Stimulated activated naive CD8-positive, alpha-beta T cell treated with anti-CD3 and anti-CD28 coated beads, Interleukin-15, amount 100 ng/mL, for 72 hours (primary cell): ENCODE measurements at regions not wholly inside any gene's neighbourhood (a gene's known extent, or its start where the extent isn't known, plus 50 kb on each side); places are given as distances from the start of the nearest gene placed in this dataset.
A peak's percentile ranks its signal among the peaks of the same experiment; 100 is the strongest.

ENCODE experiments used
- ATAC-seq: fragments of 150-1000 bp; cut with Tn5 transposase; 2 replicates; pipeline ENCODE4 v1.10.0; 2021; ENCODE audit warnings: mild to moderate bottlenecking, moderate library complexity
- DNase-seq, 2 donors: peaks; one replicate each; pipeline ENCODE4 v3.0.0; 2021 to 2022
- H3K27ac Mint-ChIP-seq, 2 donors: one replicate each; pipeline ENCODE4 v1.8.0; 2022; ENCODE audit warnings: mild to moderate bottlenecking in 2 of 2, mixed read lengths in 2 of 2, moderate library complexity in 2 of 2
- H3K27me3 Mint-ChIP-seq: one replicate; pipeline ENCODE4 v1.8.0; 2022; ENCODE audit warnings: mixed read lengths
- H3K4me1 Mint-ChIP-seq: one replicate; pipeline ENCODE4 v1.8.0; 2022; ENCODE audit warnings: mild to moderate bottlenecking, mixed read lengths
- H3K4me3 Mint-ChIP-seq, 2 donors: one replicate each; pipeline ENCODE4 v1.8.0; 2022; ENCODE audit warnings: mild to moderate bottlenecking in 2 of 2, mixed read lengths in 2 of 2, moderate library complexity in 1 of 2
- H3K9me3 Mint-ChIP-seq, 2 donors: one replicate each; pipeline ENCODE4 v1.8.0; 2022; ENCODE audit warnings: mixed read lengths in 2 of 2

- H3K4me3 Mint-ChIP-seq: no peak overlapping the region
- no peaks in the 10 kb centered on the region for H3K4me1 Mint-ChIP-seq
- no peak overlapping the region for H3K27ac Mint-ChIP-seq
- no peaks in the 10 kb centered on the region for H3K27me3 Mint-ChIP-seq
- no peak for ATAC-seq
- no peak for DNase-seq
- H3K9me3 Mint-ChIP-seq: no peaks in the 10 kb centered on the region
Measured at GRCh38 chr10:64090865-64091264, 569.7 kb downstream of the REEP3 start.

- Mint-ChIP-seq H3K4me3 (no peak overlapping the region), H3K27ac (no peak overlapping the region), H3K27me3 (no peaks in the 10 kb centered on the region), H3K9me3 (no peaks in the 10 kb centered on the region), H3K4me1 (no peaks in the 10 kb centered on the region)
- ATAC-seq (no peak), DNase-seq (no peak)
Measured at GRCh38 chr10:64091897-64092296, 570.7 kb downstream of the REEP3 start.

GRCh38 chr10:64093304-64093703 is 572.1 kb downstream of the REEP3 start:
- H3K4me1 Mint-ChIP-seq: no peaks in the 10 kb centered on the region
- ATAC-seq: no peak
- no peak overlapping the region for H3K27ac Mint-ChIP-seq
- no peak for DNase-seq
- no peaks in the 10 kb centered on the region for H3K27me3 Mint-ChIP-seq
- H3K9me3 Mint-ChIP-seq: no peaks in the 10 kb centered on the region
- no peak overlapping the region for H3K4me3 Mint-ChIP-seq

GRCh38 chr10:64093946-64094535 is 572.8 kb downstream of the REEP3 start:
- DNase-seq: no peak
- H3K27ac Mint-ChIP-seq: no peak overlapping the region
- ATAC-seq: no peak
- no peak overlapping the region for H3K4me3 Mint-ChIP-seq
- H3K27me3 Mint-ChIP-seq: no peaks in the 10 kb centered on the region
- no peaks in the 10 kb centered on the region for H3K9me3 Mint-ChIP-seq
- H3K4me1 Mint-ChIP-seq: no peaks in the 10 kb centered on the region

DNA sequence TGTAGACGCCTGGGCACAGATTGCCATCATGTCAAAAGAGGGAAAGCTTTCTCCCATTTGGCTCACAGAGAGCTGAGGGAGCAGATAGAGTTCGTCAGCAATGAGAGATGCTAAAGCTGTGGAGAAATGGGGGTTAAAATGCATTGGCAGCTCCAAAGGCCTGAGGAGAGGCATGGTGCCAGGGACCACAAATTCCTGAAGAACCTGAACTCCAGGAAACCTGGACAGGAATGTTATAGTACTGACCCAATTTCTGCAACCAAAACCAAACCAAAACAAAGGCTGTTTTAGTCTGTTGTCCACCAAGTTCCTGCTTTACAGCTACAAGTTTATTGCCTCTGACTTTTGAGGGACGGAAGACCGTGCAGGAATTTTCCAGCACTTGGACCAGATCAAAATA is 575.7 kb downstream of the REEP3 start:
- DNase-seq (no peak), ATAC-seq (no peak)
- no peaks in the 10 kb centered on the region for H3K9me3 Mint-ChIP-seq
- no peaks in the 10 kb centered on the region for H3K27me3 Mint-ChIP-seq
- no peak overlapping the region for H3K27ac Mint-ChIP-seq
- H3K4me3 Mint-ChIP-seq: no peak overlapping the region
- no peaks in the 10 kb centered on the region for H3K4me1 Mint-ChIP-seq

DNA sequence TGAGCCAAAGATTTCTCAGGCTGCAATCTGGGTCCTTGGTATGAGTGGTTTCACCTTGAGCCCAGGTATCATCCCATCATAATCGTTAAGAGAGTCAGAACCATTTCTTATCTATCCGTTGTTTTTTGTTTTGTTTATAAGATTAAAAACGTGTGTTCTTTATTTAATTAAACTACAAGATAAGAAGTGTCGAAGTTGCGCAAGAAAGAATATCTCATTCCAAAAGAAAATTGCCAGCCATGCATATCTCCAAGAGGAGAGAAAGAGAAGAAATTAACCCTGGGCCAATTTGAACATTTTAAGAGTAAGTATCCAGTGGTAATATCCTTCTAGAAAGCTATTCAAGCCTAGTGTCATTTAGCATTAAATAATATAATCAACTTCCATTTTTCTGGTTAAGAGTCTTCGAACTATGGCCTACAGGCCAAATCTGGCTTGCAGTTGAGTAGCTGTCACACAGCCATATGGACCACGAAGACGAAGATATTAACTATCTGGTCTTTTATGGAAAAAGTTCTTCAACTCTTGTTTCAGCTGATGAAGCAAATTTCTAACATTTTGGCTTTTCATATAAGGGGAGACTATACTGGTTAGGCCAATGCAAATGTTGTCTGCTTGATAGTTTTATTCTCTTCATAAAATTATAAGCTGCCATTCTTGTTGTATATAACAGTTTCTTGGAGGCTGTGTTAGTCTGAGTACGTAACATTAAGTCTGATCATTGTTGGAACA is 576.4 kb downstream of the REEP3 start:
- DNase-seq (no peak), ATAC-seq (no peak)
- Mint-ChIP-seq H3K4me1 (no peaks in the 10 kb centered on the region), H3K9me3 (no peaks in the 10 kb centered on the region), H3K4me3 (no peak overlapping the region), H3K27me3 (no peaks in the 10 kb centered on the region), H3K27ac (no peak overlapping the region)

- Mint-ChIP-seq H3K4me3 (no peak overlapping the region), H3K27ac (no peak overlapping the region)
- ATAC-seq: no peak
Measured at GRCh38 chr10:64098994-64099393, 577.8 kb downstream of the REEP3 start.

DNA sequence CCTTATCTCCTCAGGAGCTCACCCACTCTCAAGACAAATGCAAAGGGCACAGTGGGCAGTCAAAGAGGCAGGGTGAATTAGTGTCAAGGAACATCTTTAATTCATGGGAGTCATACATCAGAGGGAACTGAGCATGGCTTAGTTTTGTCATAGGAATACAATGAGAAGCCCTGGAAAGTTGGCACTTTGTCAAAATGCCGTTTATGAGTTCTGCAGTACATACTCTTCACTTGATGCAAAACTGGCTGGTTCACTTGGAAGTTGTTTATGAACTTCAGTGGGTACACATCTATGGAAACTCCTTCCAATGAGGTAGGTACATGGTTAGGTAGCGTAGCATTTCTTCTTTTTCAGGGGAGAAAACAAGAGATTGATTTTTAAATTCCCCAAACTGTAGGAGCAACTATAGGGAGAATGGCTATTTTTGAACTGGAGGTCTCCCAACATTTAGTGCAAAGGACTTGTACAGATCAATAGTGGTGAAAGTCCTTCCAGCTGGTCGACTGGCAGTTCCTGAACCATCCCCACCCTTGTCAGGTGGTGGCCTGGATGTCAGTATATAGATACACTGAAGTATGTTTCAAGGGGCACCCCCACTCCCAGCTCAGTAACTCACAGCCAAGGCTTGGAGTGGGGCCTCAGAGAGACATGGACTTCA is 580.5 kb downstream of the REEP3 start:
- no peaks in the 10 kb centered on the region for H3K9me3 Mint-ChIP-seq
- ATAC-seq (peak; percentile 40), DNase-seq (no peak)
- no peak overlapping the region for H3K27ac Mint-ChIP-seq
- no peaks in the 10 kb centered on the region for H3K4me1 Mint-ChIP-seq
- H3K4me3 Mint-ChIP-seq: no peak overlapping the region
- H3K27me3 Mint-ChIP-seq: no peaks in the 10 kb centered on the region

More at GRCh38 chr10:64098994-64099393, 577.8 kb downstream of the REEP3 start:
- no peak for DNase-seq
- no peaks in the 10 kb centered on the region for H3K9me3 Mint-ChIP-seq
- H3K4me1 Mint-ChIP-seq: no peaks in the 10 kb centered on the region
- no peaks in the 10 kb centered on the region for H3K27me3 Mint-ChIP-seq

DNA sequence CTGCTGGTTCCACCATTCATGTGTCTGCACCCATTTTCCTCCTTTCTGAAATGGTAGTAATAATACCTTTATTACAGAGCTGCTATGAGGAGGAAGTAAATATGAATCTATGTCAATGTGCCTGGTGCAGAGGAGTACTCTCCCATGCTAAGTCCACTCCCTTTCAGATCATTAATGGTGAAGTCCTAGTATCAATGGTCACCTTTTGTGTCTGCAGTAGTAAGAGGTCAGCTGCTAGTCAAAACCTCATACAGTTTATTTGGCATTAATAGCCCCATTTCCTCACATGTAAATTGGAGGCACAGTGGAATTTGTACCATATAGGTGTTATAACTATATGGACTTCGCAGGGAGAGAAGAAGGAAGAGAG is 581.0 kb downstream of the REEP3 start:
- DNase-seq (no peak), ATAC-seq (no peak)
- H3K27me3 Mint-ChIP-seq: no peaks in the 10 kb centered on the region
- no peak overlapping the region for H3K4me3 Mint-ChIP-seq
- H3K27ac Mint-ChIP-seq: no peak overlapping the region
- H3K9me3 Mint-ChIP-seq: no peaks in the 10 kb centered on the region
- no peaks in the 10 kb centered on the region for H3K4me1 Mint-ChIP-seq

- no peaks in the 10 kb centered on the region for H3K27me3 Mint-ChIP-seq
- H3K4me1 Mint-ChIP-seq: no peaks in the 10 kb centered on the region
- no peaks in the 10 kb centered on the region for H3K9me3 Mint-ChIP-seq
- DNase-seq (no peak), ATAC-seq (no peak)
- H3K4me3 Mint-ChIP-seq: no peak overlapping the region
- no peak overlapping the region for H3K27ac Mint-ChIP-seq
Measured at GRCh38 chr10:64102916-64103315, 581.7 kb downstream of the REEP3 start.

DNA sequence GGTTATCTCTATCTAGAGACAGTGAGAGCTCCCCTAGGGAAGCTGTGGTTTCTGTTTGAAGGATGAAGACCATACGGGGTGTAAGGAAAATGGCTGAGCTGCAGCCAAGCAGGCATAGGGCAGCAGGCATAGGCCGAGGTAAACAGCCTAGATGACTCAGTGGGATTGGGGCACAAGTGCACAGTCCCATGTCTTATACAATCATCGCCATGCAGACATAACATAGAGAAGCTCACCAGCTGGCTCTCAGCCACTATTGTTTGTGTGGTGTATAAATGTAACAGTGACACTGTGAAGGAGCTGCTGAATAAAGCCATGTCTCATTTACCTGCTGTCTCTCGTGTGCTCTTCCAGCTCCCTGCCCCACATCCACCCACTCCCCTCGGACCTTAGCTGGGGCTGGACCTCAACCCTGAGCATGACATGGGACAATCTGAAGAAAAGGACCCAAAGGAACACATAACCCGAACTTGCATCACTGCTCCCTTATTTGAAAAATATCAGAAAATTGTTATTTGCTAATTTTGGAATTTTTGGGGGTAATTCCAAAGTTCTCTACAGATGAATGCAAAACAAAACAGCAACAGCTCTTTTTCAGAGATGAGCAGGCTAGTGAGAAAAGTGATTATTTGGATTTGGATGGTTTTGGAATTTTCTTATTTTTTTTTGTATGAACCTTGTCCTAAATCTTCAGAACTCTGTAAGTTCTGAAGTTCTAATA is 582.7 kb downstream of the REEP3 start:
- H3K4me3 Mint-ChIP-seq: no peak overlapping the region
- no peaks in the 10 kb centered on the region for H3K9me3 Mint-ChIP-seq
- H3K27ac Mint-ChIP-seq: no peak overlapping the region
- no peaks in the 10 kb centered on the region for H3K4me1 Mint-ChIP-seq
- H3K27me3 Mint-ChIP-seq: no peaks in the 10 kb centered on the region
- no peak for DNase-seq
- no peak for ATAC-seq

DNA sequence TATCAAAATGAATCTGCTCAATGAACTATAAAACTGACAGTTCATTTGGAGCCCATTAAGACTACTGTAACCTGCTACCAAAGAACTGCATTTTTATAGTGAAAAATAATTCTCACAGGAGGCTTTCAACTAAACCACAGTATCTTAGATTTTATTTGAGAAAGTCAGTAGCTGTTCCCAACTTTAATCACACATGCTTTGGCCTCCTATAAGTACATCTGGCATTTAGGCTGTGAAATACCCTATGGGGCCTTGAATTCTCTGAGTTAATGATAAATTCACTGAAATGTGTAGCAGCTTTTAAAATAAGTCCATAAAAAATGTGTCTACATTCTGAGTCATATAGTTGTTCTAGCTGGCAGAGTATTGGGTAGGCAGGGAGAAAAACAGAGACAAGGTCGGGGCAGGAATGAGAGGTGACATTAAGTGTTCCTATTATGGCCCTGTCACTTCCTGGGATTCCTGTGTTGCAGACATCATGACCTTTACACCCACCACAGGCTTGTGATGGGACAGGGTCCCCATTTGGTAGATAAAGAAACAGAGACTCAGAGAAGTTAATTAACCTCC is 588.8 kb downstream of the REEP3 start:
- H3K4me3 Mint-ChIP-seq: no peak overlapping the region
- H3K4me1 Mint-ChIP-seq: no peaks in the 10 kb centered on the region
- no peak for ATAC-seq
- no peak for DNase-seq
- no peaks in the 10 kb centered on the region for H3K27me3 Mint-ChIP-seq
- no peak overlapping the region for H3K27ac Mint-ChIP-seq
- H3K9me3 Mint-ChIP-seq: peaks cover 0 to 3% of the 10 kb centered on the region in 2 donors

GRCh38 chr10:64112701-64113355 is 591.6 kb downstream of the REEP3 start:
- no peak for ATAC-seq
- peaks cover 0 to 3% of the 10 kb centered on the region in 2 donors for H3K9me3 Mint-ChIP-seq
- peak overlapping the region in 1 of 2 donors; percentile 37 for H3K27ac Mint-ChIP-seq
- H3K4me1 Mint-ChIP-seq: no peaks in the 10 kb centered on the region
- no peaks in the 10 kb centered on the region for H3K27me3 Mint-ChIP-seq
- DNase-seq: no peak
- no peak overlapping the region for H3K4me3 Mint-ChIP-seq

- no peak for ATAC-seq
- no peak for DNase-seq
- no peak overlapping the region for H3K4me3 Mint-ChIP-seq
- no peaks in the 10 kb centered on the region for H3K4me1 Mint-ChIP-seq
- H3K27ac Mint-ChIP-seq: no peak overlapping the region
- no peaks in the 10 kb centered on the region for H3K27me3 Mint-ChIP-seq
- peaks cover 0 to 3% of the 10 kb centered on the region in 2 donors for H3K9me3 Mint-ChIP-seq
Measured at GRCh38 chr10:64113375-64113774, 592.2 kb downstream of the REEP3 start.

GRCh38 chr10:64113792-64114191 is 592.6 kb downstream of the REEP3 start:
- no peaks in the 10 kb centered on the region for H3K27me3 Mint-ChIP-seq
- DNase-seq (no peak), ATAC-seq (no peak)
- H3K9me3 Mint-ChIP-seq: peaks cover 0 to 3% of the 10 kb centered on the region in 2 donors
- no peak overlapping the region for H3K27ac Mint-ChIP-seq
- H3K4me1 Mint-ChIP-seq: no peaks in the 10 kb centered on the region
- H3K4me3 Mint-ChIP-seq: no peak overlapping the region
